A673 (cell line): ENCODE measurements at regions not wholly inside any gene's neighbourhood (a gene's known extent, or its start where the extent isn't known, plus 50 kb on each side); places are given as distances from the start of the nearest gene placed in this dataset.

Experiments used
- CTCF ChIP-seq: fragments of 300-800, 200-600 bp; sonication (generic); conservative IDR thresholded peaks from 2 replicates; pipeline ENCODE4 v1.5.1; 2017; ENCODE audit warnings: low read depth, mild to moderate bottlenecking, antibody characterized with exemption, low read length, moderate library complexity, mixed read lengths
- EZH2 ChIP-seq: fragments of 200-600 bp; sonication (generic); IDR thresholded peaks from 2 replicates; pipeline ENCODE4 v1.6.1; 2017; ENCODE audit warnings: borderline replicate concordance, low read depth, mild to moderate bottlenecking, mixed read lengths, antibody characterized with exemption, low read length; ENCODE audit not compliant: poor library complexity, severe bottlenecking

- TF ChIP-seq CTCF (no peak), EZH2 (no peak)
These were observed 435.0 kb downstream of the MAGEE1 start for GRCh38 chrX:76862509-76862908.
